ENCODE measurements at regions not wholly inside any gene's neighbourhood (a gene's known extent, or its start where the extent isn't known, plus 50 kb on each side); places are given as distances from the start of the nearest gene placed in this dataset.

GRCh38 chr4:181224852-181225251 lies 1018.4 kb upstream of the TENM3 start:
- H3K9me3 Mint-ChIP-seq = peaks cover 0 to 2% (median 0%) of the 10 kb centered on the region in 3 donors
- no peak overlapping the region for H3K27ac Mint-ChIP-seq
- H3K4me3 Mint-ChIP-seq = no peak overlapping the region

GRCh38 chr4:181225616-181226261 lies 1017.5 kb upstream of the TENM3 start:
- H3K27me3 Mint-ChIP-seq = no peaks in the 10 kb centered on the region
- H3K4me3 Mint-ChIP-seq = no peak overlapping the region
- H3K27ac Mint-ChIP-seq = no peak overlapping the region
- no peaks in the 10 kb centered on the region for H3K4me1 Mint-ChIP-seq
- no peaks in the 10 kb centered on the region for H3K36me3 Mint-ChIP-seq
- peaks cover 0 to 2% (median 0%) of the 10 kb centered on the region in 3 donors for H3K9me3 Mint-ChIP-seq

More at GRCh38 chr4:181224852-181225251, 1018.4 kb upstream of the TENM3 start:
- H3K4me1 Mint-ChIP-seq = peaks cover 0 to 2% (median 0%) of the 10 kb centered on the region in 3 donors
- no peaks in the 10 kb centered on the region for H3K36me3 Mint-ChIP-seq
- H3K27me3 Mint-ChIP-seq = no peaks in the 10 kb centered on the region

- no peaks in the 10 kb centered on the region for H3K4me1 Mint-ChIP-seq
- no peak overlapping the region for H3K27ac Mint-ChIP-seq
- no peaks in the 10 kb centered on the region for H3K27me3 Mint-ChIP-seq
- H3K4me3 Mint-ChIP-seq = no peak overlapping the region
- no peaks in the 10 kb centered on the region for H3K9me3 Mint-ChIP-seq
- peaks cover 1% of the 10 kb centered on the region for H3K36me3 Mint-ChIP-seq
These were observed 1008.1 kb upstream of the TENM3 start for GRCh38 chr4:181234951-181235680.

GRCh38 chr4:181245326-181245725 lies 997.9 kb upstream of the TENM3 start:
- Mint-ChIP-seq H3K27ac (no peak overlapping the region), H3K9me3 (peaks cover 0 to 3% (median 0%) of the 10 kb centered on the region in 3 donors), H3K36me3 (no peaks in the 10 kb centered on the region), H3K27me3 (no peaks in the 10 kb centered on the region), H3K4me1 (no peaks in the 10 kb centered on the region), H3K4me3 (no peak overlapping the region)

- Mint-ChIP-seq H3K27ac (peak overlapping the region in 1 of 3 donors; percentile 53), H3K4me1 (no peaks in the 10 kb centered on the region), H3K4me3 (no peak overlapping the region), H3K9me3 (peaks cover 0 to 6% (median 0%) of the 10 kb centered on the region in 3 donors), H3K27me3 (no peaks in the 10 kb centered on the region), H3K36me3 (no peaks in the 10 kb centered on the region)
These were observed 994.2 kb upstream of the TENM3 start for GRCh38 chr4:181249031-181249430.

GRCh38 chr4:181254771-181255170 lies 988.4 kb upstream of the TENM3 start:
- H3K4me3 Mint-ChIP-seq = no peak overlapping the region
- peak overlapping the region in 1 of 3 donors; percentile 6 for H3K27ac Mint-ChIP-seq
- no peaks in the 10 kb centered on the region for H3K27me3 Mint-ChIP-seq
- H3K36me3 Mint-ChIP-seq = no peaks in the 10 kb centered on the region
- peaks cover 0 to 7% (median 4%) of the 10 kb centered on the region in 3 donors for H3K9me3 Mint-ChIP-seq
- no peaks in the 10 kb centered on the region for H3K4me1 Mint-ChIP-seq

GRCh38 chr4:181258569-181258968 lies 984.6 kb upstream of the TENM3 start:
- H3K27me3 Mint-ChIP-seq = no peaks in the 10 kb centered on the region
- H3K9me3 Mint-ChIP-seq = peaks cover 0 to 8% (median 4%) of the 10 kb centered on the region in 3 donors
- no peaks in the 10 kb centered on the region for H3K36me3 Mint-ChIP-seq

GRCh38 chr4:181259081-181259709 lies 984.0 kb upstream of the TENM3 start:
- Mint-ChIP-seq H3K4me1 (no peaks in the 10 kb centered on the region), H3K4me3 (no peak overlapping the region), H3K27ac (no peak overlapping the region), H3K36me3 (no peaks in the 10 kb centered on the region), H3K27me3 (no peaks in the 10 kb centered on the region), H3K9me3 (peaks cover 0 to 5% (median 4%) of the 10 kb centered on the region in 3 donors)

More at GRCh38 chr4:181258569-181258968, 984.6 kb upstream of the TENM3 start:
- Mint-ChIP-seq H3K27ac (no peak overlapping the region), H3K4me3 (no peak overlapping the region), H3K4me1 (no peaks in the 10 kb centered on the region)

- Mint-ChIP-seq H3K9me3 (peaks cover 0 to 5% (median 4%) of the 10 kb centered on the region in 3 donors), H3K4me3 (no peak overlapping the region), H3K4me1 (no peaks in the 10 kb centered on the region), H3K36me3 (no peaks in the 10 kb centered on the region), H3K27me3 (no peaks in the 10 kb centered on the region), H3K27ac (no peak overlapping the region)
These were observed 981.9 kb upstream of the TENM3 start for GRCh38 chr4:181261279-181261678.

- peaks cover 0 to 3% (median 0%) of the 10 kb centered on the region in 3 donors for H3K9me3 Mint-ChIP-seq
- H3K4me1 Mint-ChIP-seq = no peaks in the 10 kb centered on the region
- H3K27me3 Mint-ChIP-seq = no peaks in the 10 kb centered on the region
- H3K4me3 Mint-ChIP-seq = no peak overlapping the region
- no peaks in the 10 kb centered on the region for H3K36me3 Mint-ChIP-seq
- H3K27ac Mint-ChIP-seq = no peak overlapping the region
These were observed 978.3 kb upstream of the TENM3 start for GRCh38 chr4:181264893-181265292.

- Mint-ChIP-seq H3K27me3 (no peaks in the 10 kb centered on the region), H3K4me1 (no peaks in the 10 kb centered on the region), H3K36me3 (no peaks in the 10 kb centered on the region), H3K4me3 (no peak overlapping the region), H3K27ac (no peak overlapping the region), H3K9me3 (peaks cover 0 to 3% (median 0%) of the 10 kb centered on the region in 3 donors)
These were observed 977.8 kb upstream of the TENM3 start for GRCh38 chr4:181265370-181265769.

GRCh38 chr4:181271116-181271640 lies 972.0 kb upstream of the TENM3 start:
- Mint-ChIP-seq H3K27ac (no peak overlapping the region), H3K27me3 (no peaks in the 10 kb centered on the region), H3K36me3 (peaks cover 2% of the 10 kb centered on the region)

GRCh38 chr4:181272422-181272821 lies 970.8 kb upstream of the TENM3 start:
- peaks cover 0 to 11% (median 5%) of the 10 kb centered on the region in 3 donors for H3K9me3 Mint-ChIP-seq
- no peak overlapping the region for H3K4me3 Mint-ChIP-seq
- no peaks in the 10 kb centered on the region for H3K27me3 Mint-ChIP-seq
- H3K4me1 Mint-ChIP-seq = no peaks in the 10 kb centered on the region
- H3K27ac Mint-ChIP-seq = no peak overlapping the region
- H3K36me3 Mint-ChIP-seq = peaks cover 2% of the 10 kb centered on the region

More at GRCh38 chr4:181271116-181271640, 972.0 kb upstream of the TENM3 start:
- Mint-ChIP-seq H3K4me3 (no peak overlapping the region), H3K9me3 (peaks cover 0 to 4% (median 2%) of the 10 kb centered on the region in 3 donors), H3K4me1 (no peaks in the 10 kb centered on the region)

- peaks cover 0 to 11% (median 5%) of the 10 kb centered on the region in 3 donors for H3K9me3 Mint-ChIP-seq
- no peak overlapping the region for H3K27ac Mint-ChIP-seq
- peaks cover 2% of the 10 kb centered on the region for H3K36me3 Mint-ChIP-seq
- no peaks in the 10 kb centered on the region for H3K27me3 Mint-ChIP-seq
- H3K4me1 Mint-ChIP-seq = no peaks in the 10 kb centered on the region
- no peak overlapping the region for H3K4me3 Mint-ChIP-seq
These were observed 964.3 kb upstream of the TENM3 start for GRCh38 chr4:181278941-181279340.

- Mint-ChIP-seq H3K27ac (no peak overlapping the region), H3K36me3 (no peaks in the 10 kb centered on the region), H3K4me3 (no peak overlapping the region), H3K9me3 (peaks cover 0 to 5% (median 4%) of the 10 kb centered on the region in 3 donors), H3K4me1 (no peaks in the 10 kb centered on the region), H3K27me3 (no peaks in the 10 kb centered on the region)
These were observed 961.8 kb upstream of the TENM3 start for GRCh38 chr4:181281451-181281850.

Data from IgD-negative memory B cell (primary cell).